DMS153 treated with DMSO at 0.1 percent for 48 hours (cell line): ENCODE measurements at regions not wholly inside any gene's neighbourhood (a gene's known extent, or its start where the extent isn't known, plus 50 kb on each side); places are given as distances from the start of the nearest gene placed in this dataset.
"Not testable (repeated sequence)": the region's sequence is repeated elsewhere in the genome, so short reads cannot be mapped to it uniquely, and the experiment has no call there.

Experiments
- DNase-seq: peaks from one replicate; lab custom pipeline; 2025; ENCODE audit not compliant: unreplicated experiment; lab: John Stamatoyannopoulos, UW

DNA sequence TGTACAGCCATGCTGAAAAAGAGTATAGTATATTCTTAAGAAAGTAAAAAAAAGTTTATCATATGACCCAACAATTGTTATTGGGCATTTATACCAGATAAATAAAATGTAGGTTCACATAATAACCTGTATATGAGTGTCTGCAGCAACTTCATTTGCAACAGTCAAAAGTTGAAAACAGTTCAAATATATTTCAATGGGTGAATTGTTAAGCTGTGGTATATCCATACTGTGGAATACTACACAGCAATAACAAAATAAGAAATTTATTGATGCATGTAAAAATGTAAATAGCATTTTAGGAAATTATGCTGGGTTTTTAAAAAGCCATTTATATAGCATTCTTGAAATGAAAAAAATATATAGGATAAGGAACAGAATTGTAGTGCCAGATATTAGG is 1420.1 kb upstream of the ACO1 start:
- DNase-seq, result no peak

DNA sequence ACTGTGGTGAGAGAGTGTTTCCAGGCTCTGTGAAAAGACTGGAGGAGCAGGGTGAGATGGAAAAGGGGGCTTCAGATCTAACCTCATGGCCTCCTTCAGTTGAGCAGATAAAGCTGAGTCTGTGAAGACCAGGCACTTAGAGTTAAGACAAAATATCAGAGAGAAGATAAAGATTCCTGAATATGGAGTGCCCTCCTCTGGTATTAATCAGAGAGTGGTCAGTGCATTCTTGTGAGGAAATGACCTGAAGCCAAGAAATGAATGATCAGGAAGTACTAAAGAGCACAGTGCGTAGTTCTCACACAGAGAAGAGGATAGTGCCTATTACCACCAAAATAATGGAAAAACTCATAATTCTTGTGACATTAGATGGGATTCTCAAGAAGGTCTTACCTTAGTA is 1417.0 kb upstream of the ACO1 start:
- no peak for DNase-seq

DNA sequence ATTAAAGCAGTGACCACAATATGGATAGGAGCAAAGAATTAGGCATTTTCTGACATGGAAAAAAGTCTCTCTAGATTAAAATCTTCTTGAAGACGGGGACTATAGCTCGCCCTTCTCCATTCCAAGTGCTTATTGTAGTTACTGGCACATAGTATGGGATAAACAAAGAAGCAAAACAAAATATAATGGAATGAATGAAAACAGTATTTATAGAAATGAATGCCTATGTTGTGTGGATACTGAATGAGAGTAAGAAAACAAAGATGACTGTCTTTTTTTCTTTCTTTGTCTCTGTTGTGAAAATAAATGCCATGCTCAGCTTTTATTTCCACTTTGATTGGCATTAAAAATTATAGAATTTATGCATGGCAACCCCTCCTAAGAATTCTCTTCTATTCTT is 1414.3 kb upstream of the ACO1 start:
- no peak for DNase-seq

DNA sequence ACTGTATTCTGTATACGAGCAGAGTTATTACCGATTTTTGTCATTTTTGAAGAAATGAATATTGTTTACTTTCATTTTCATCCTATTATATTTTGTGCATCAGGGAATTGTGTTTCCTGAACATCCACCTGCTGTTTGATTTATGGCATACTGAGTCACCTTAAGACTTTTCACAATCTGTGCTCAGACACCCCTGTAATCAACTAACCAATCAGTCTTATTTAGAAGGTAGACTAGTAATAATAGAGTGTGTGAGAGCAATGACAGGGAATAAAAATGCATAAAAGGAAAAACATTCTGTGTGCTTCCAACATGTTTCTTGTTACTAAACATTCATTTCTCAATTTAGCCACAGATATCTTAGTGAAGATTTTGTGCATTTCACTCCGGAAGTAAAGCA is 1413.6 kb upstream of the ACO1 start:
- DNase-seq, result no peak

DNA sequence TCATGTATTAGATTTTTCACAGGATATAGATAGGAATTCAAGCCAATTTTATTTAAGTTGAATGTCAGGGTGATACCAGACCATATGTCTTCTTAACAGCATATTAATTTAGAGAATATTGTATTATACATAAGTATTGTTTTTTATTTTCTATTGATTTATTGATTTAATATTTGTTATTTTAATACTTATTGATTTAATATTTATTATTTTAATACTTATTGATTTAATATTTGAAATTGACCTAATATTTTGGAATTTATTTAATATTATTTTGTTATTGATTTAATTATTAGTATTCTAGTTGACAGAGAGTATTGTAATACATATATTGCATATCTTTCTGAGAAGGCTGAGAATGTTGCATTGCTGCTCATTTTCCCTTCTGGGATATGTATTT is 1411.8 kb upstream of the ACO1 start:
- DNase-seq, result no peak

GRCh38 chr9:30977965-30978364 is 1406.5 kb upstream of the ACO1 start:
- no peak for DNase-seq

DNA sequence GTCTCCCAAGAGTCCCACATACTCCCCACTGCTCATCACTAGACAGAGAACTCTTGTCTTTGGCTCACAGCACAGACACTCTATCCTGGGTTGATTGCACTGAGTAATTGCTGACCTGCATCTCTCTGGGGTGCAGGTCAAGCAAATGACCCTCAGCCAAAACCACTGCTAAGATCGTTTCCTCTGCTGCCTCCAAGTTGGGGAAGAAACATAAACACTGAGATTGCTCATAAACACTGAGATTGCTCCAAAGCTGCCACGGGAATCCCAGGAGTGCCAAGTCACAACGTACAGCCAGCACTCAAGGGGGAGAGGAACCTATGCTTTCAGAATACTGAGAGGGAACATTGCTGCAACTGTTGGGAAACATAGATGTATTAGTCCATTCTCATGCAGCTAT is 1402.1 kb upstream of the ACO1 start:
- DNase-seq, result no peak

DNA sequence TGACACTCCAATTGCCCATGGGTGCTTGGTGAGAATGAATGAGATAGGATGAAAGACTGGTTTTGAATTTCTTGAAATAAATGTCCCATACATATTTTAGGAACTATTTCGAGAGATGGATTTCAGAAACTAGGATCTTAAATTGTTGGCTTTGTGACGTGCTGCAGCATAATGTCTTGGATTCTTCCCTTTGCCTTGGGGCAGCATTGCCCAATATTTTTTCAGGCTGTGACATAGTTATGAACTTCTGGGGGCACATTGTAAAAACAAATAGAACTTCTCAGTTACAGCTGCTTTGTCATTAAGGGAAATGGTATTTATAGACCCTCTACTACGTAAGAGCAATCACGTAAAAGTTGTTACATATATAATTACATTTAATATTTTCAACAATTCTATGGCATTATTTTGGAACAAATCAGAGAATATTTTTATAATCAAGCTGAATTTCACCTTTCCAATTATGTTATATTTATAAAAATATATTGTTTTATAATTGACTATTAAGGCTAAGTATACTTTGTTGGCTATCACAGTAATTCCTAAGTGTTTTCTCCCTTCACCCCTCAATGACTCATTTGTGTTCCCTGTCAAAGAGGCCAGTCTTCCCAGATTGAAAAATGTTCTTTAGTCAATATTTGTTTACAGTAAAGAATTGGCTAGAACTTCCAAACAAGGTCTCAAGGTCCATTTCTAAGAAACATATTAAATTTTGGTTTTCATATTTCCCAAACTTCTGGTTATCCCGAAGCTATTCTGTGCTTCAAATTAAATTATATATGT is 1388.3 kb upstream of the ACO1 start:
- no peak for DNase-seq

DNA sequence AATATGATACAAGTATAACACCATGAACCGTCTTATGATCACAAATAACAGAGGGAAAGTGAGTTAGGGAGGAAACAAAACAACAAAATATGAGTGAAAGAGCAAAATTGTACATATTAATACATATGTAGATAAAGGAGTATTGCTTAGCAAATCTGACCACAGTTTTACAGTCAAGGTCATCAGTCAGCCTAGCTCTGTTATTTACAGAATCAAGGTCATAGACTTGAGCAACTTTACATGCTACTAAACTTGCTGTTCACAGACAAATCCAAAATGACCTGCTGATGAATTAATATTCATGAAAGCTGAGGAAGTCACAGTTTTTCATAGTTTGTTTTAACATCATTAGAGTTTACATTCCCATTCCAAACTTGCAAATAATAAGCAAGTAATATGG is 1387.7 kb upstream of the ACO1 start:
- DNase-seq, result no peak

GRCh38 chr9:30997291-30997690 is 1387.2 kb upstream of the ACO1 start:
- DNase-seq, result no peak

- DNase-seq, result no peak
Observed at GRCh38 chr9:31005086-31005665, 1379.3 kb upstream of the ACO1 start.

DNA sequence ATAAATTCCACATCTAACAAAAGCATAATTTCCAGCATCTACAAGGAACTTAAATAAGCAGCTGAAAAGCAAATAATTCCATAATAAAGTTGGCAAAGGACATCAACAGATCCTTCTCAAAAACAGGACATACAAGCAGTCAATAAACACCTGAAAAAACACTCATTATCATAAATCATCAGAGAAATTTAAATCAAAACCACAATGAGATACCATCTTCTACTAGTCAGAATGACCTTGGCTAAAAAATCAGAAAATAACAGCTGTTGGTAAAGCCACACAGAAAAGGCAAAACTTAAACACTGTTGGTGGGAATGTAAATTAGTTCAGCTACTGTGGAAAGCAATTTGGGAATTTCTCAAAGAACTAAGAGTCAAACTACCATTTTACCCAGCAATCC is 1371.1 kb upstream of the ACO1 start:
- no peak for DNase-seq

- DNase-seq, result peak; percentile 61
Observed at GRCh38 chr9:31023847-31024246, 1360.6 kb upstream of the ACO1 start.

DNA sequence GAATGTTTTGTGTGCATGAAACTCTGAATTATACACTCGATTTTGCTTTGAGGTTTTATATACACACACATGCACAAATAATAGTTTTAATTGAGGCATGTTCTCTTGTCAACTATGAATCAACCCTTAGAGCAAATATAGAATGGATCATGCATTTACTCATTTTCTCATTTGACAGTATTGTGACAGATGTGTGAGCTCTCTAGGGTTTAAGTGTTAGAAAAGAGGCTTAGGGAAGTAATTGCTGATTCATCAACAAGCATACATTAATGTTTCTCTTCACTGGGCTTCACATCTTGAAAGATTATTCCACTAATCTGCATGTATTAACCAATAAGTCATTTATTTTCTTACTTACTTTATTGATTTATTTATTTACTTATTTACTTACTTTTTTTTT is 1356.8 kb upstream of the ACO1 start:
- no peak for DNase-seq

DNA sequence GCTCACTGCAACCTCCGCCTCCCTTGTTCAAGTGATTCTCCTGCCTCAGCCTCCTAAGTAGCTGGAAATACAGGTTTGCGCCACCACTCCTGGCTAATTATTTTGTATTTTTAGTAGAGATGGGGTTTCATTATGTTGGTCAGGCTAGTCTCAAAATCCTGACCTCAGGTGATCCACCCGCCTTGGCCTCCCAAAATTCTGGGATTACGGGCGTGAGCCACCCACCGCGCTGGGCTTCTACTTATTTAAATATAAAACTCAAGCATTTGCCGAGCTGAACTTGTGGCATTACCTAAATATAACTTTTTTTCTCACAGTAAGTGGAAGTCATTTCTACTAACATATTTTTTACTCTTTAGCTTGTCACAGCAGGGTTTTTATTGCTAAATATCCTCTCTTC is 1356.3 kb upstream of the ACO1 start:
- DNase-seq, result no peak

DNA sequence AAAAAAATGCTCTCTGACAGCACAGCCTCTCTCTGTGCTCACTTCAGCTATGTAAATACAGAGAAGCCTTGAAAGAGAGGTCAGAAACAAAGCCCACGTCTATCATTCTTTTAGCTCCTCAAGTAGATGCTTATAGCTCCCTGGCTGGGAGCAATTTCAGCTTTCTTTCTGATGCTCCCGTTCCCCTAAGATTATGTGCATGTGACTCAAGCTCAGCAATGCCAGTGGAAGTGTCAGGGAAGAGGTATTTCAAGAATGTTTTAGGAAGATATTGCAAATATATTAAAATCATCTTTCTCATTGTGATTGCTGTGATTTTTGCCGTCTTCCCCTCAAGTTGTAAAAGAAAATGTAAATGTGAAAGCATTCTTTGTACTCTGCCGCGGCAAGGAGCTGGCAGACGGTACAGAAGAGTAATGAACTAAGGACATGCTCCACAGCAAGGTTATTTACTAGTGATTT is 1353.7 kb upstream of the ACO1 start:
- peak; percentile 23 for DNase-seq

- DNase-seq, result no peak
Observed at GRCh38 chr9:31032206-31032605, 1352.2 kb upstream of the ACO1 start.

- no peak for DNase-seq
Observed at GRCh38 chr9:31034311-31034710, 1350.1 kb upstream of the ACO1 start.

DNA sequence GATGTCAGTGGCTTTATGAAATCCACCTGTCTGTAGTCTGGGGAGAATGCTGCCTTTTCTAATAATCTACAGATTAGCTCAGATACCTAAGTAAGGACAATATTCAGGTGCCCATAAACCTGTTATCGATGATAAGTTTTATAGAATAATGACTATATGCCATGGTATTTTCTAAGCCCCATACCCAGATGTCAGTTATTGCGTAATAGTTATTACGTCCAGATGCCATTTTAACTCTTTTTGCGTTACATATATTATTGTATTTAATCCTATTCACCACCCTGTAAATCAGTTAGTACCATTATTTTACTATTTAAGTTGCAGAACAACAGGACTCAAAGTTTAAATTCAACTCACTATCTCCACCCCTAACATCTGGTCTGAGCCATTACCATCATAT is 1343.9 kb upstream of the ACO1 start:
- DNase-seq, result no peak

DNA sequence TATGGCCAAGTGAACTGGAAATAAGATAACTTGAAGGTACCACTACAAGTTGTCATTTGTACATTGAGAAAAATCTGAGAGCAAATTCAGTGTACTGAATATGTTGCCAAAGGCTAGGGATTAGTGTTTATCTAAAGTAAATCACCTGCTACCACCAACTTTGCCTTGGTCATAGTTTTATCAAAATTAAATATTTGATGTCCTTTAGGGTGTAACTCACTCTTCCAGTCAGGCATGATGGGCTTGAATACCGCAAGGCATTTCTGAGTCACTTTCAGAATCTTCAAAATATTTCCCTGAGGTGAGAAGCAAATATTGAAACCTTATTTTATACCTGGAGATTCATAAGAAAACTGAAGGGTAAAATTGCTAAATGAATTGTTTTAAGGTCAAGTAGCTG is 1338.6 kb upstream of the ACO1 start:
- DNase-seq, result no peak

- DNase-seq, result not testable (repeated sequence)
Observed at GRCh38 chr9:31061592-31061991, 1322.9 kb upstream of the ACO1 start.

GRCh38 chr9:31065691-31066090 is 1318.8 kb upstream of the ACO1 start:
- DNase-seq, result no peak

DNA sequence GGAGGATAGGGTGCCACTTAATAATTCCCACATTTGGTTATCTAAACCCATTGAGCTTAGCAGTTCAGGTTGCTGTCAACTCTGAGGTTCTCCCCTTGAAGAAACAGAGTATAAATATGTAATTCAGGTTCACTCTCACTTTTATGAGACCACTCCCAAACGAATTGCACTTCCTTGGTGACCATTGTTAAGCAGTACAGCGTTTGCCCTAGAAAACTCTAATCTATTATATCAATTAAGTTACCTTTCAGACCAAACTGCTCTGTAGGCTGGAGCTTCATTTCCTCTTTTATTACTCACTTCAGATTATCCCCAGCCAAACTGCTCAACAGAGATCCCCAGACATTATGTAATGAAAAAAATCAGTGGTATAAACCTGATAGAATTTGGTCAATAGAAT is 1317.0 kb upstream of the ACO1 start:
- DNase-seq, result no peak
